HG02678 (cell line): ENCODE measurements at regions not wholly inside any gene's neighbourhood (a gene's known extent, or its start where the extent isn't known, plus 50 kb on each side); places are given as distances from the start of the nearest gene placed in this dataset.

Source experiments
- ATAC-seq: cut with Tn5 transposase; IDR thresholded peaks from one replicate; pipeline ENCODE4 v1.9.1; 2021; ENCODE audit warnings: mild to moderate bottlenecking, moderate library complexity; ENCODE audit not compliant: unreplicated experiment

- ATAC-seq: no peak
Observed at GRCh38 chr15:47622055-47622454, 95.2 kb upstream of the SEMA6D start.

DNA sequence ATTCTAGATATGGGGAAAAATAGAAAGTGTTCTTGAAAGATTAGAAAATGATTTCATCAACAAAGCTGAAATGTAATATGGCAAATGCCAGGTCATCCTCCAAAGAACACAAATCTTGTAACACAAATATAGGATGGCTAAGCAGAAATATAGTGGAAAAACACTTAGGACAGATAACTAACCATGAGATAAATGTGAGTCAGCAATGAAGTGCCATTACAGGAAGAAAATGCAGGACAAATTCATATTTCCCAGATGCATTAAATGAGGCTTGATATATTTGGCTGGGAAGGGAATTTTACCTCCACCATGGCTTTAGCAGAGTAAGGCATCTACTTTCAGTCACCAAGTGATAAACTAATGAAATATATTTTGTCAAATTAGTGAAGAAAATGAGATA, 92.8 kb upstream of the SEMA6D start:
- ATAC-seq: no peak

- ATAC-seq: no peak
Observed at GRCh38 chr15:47639042-47639441, 78.3 kb upstream of the SEMA6D start.

- ATAC-seq: no peak
Observed at GRCh38 chr15:47640079-47640478, 77.2 kb upstream of the SEMA6D start.

GRCh38 chr15:47640901-47641300, 76.4 kb upstream of the SEMA6D start:
- ATAC-seq: no peak

GRCh38 chr15:47644722-47645121, 72.6 kb upstream of the SEMA6D start:
- no peak for ATAC-seq

GRCh38 chr15:47650564-47650963, 66.7 kb upstream of the SEMA6D start:
- no peak for ATAC-seq

DNA sequence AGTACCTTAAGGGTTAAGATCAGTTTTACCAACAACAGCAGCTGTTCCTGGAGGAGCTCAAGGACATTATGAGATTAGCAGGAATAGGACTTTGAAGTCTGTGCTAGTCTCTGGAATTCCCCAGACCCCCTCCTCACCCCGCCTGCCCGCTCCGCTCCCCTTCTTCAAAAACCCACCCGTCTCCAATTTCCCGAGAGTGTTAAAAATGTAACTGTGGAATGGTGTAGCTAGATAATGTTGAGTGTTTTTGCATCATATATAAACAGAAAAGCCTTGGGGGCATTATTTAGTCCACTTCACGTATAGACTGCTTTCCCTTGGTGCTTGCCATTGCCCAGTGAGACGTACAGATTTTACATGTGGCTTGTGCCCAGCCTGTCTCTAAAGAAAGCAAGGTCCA, 65.0 kb upstream of the SEMA6D start:
- no peak for ATAC-seq

DNA sequence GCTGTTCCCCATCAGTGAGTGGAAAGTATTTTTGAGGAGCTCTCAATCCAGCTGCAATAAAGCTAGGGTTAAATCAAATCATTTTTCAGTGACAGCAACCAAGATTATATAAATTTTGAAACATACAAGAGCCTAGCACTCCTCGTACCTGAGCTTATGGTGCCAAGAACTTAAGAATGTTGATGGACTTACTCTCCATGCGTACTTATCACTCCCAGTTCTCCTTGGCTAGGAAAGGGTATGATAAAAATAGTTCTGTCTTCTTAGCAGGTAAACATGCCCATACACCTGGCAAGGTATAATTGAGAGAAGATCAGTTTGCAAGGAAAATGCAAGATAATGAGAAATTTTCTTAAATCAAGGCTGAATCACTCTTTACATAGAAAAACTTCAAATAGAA, 64.5 kb upstream of the SEMA6D start:
- no peak for ATAC-seq

DNA sequence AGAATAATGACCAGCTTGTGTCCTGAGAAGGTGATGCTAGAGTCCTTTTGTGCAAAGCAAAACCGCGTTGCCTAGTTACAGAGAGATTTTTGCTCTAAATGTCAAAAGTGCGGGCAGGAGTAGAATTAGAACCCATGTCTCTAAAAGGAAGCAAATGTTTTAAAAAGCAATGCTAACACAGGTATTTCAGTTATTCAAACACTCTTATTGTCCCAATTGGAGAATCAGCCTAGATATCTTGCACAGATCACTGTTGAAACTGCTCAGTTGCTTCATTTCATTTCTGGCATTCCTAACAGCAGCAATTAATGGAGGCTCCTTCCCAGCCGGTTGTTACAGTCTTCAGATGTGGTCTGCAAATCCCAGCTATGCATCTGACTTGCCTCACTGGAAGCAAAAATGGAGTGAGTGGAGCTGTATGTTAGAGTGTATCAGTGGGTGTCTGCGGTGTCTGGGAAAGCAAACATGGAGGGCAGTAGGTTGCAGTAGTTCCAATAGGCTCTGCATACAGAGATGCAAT, 55.6 kb upstream of the SEMA6D start:
- ATAC-seq: no peak

DNA sequence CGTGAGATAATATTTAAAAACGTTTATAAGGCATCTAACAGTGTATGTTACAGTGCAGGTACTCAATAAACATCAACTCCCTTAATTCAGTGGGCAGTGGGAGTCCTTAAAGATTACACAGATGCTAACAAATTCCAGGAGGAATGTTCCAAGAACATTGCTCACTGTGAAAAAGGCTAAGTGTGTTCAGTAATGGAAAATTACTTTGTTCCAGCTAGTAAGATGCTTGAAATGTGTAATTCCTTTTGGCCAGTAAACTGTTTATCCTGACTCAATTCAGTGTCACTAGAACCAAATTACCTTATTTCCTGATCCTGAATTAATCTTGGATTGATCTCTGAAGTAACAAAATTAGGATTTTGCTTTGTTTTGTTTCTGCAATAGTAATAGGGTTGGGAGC, 54.2 kb upstream of the SEMA6D start:
- no peak for ATAC-seq
